Mesothelial cell of epicardium (in vitro differentiated cells): ENCODE measurements at regions not wholly inside any gene's neighbourhood (a gene's known extent, or its start where the extent isn't known, plus 50 kb on each side); places are given as distances from the start of the nearest gene placed in this dataset.

Source experiments
- DNase-seq, 2 experiments: peaks; one replicate each; pipeline ENCODE4 v3.0.0; 2021; ENCODE audit warnings: low spot score in 2 of 2; ENCODE audit not compliant: unreplicated experiment in 2 of 2
- H3K27ac Mint-ChIP-seq: 2 replicates; pipeline ENCODE4 v1.8.0; 2021; ENCODE audit warnings: mixed read lengths
- H3K27me3 Mint-ChIP-seq: 2 replicates; pipeline ENCODE4 v1.8.0; 2021; ENCODE audit warnings: low read depth, mixed read lengths
- H3K36me3 Mint-ChIP-seq: 2 replicates; pipeline ENCODE4 v1.8.0; 2021; ENCODE audit warnings: mixed read lengths
- H3K4me1 Mint-ChIP-seq: 2 replicates; pipeline ENCODE4 v1.8.0; 2021; ENCODE audit warnings: mixed read lengths
- H3K4me3 Mint-ChIP-seq: 2 replicates; pipeline ENCODE4 v1.8.0; 2021; ENCODE audit warnings: mild to moderate bottlenecking, moderate library complexity, mixed read lengths
- H3K9me3 Mint-ChIP-seq: 2 replicates; pipeline ENCODE4 v1.8.0; 2021; ENCODE audit warnings: mixed read lengths
- TF ChIP-seq, protein P1 (sequence below): fragments of 200-600 bp; sonication (generic); IDR thresholded peaks from one replicate; pipeline ENCODE4 v1.5.0; 2021; ENCODE audit warnings: antibody characterized with exemption; ENCODE audit not compliant: unreplicated experiment

DNA sequence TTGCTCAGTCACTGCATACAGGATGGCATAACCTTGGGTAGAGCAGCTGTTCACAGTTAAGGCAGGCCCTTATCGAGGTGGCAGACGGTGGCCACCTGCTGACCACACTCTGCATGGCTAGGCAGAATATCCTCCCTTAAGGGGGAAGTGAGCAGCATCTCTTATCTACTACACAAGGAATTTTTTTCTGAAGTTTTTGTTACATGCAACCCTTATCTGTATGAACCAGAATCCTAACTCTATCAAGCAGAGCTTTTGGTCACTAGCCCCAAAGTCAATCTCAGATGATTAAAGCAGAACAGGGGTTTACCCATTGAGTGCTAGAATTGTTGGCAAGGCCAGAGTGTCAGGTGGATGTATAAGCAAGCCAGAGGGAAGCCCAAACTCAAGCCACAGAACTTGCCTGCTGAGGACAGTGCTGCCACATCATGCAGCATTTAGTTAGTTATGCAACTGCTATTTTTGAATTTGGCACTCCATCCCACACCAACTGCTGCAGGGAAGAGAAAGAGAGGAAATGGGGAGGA lies 192.8 kb downstream of the TBX5 start:
- H3K9me3 Mint-ChIP-seq, result no peaks in the 10 kb centered on the region
- no peak overlapping the region for H3K4me3 Mint-ChIP-seq
- H3K27ac Mint-ChIP-seq, result no peak overlapping the region
- peaks cover 66% of the 10 kb centered on the region for H3K27me3 Mint-ChIP-seq
- TF ChIP-seq, protein P1, sequence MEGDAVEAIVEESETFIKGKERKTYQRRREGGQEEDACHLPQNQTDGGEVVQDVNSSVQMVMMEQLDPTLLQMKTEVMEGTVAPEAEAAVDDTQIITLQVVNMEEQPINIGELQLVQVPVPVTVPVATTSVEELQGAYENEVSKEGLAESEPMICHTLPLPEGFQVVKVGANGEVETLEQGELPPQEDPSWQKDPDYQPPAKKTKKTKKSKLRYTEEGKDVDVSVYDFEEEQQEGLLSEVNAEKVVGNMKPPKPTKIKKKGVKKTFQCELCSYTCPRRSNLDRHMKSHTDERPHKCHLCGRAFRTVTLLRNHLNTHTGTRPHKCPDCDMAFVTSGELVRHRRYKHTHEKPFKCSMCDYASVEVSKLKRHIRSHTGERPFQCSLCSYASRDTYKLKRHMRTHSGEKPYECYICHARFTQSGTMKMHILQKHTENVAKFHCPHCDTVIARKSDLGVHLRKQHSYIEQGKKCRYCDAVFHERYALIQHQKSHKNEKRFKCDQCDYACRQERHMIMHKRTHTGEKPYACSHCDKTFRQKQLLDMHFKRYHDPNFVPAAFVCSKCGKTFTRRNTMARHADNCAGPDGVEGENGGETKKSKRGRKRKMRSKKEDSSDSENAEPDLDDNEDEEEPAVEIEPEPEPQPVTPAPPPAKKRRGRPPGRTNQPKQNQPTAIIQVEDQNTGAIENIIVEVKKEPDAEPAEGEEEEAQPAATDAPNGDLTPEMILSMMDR, result no peak
- no peaks in the 10 kb centered on the region for H3K36me3 Mint-ChIP-seq
- peaks cover 2% of the 10 kb centered on the region for H3K4me1 Mint-ChIP-seq
- no peak for DNase-seq

- no peaks in the 10 kb centered on the region for H3K9me3 Mint-ChIP-seq
- no peak for DNase-seq
- no peak overlapping the region for H3K4me3 Mint-ChIP-seq
- H3K36me3 Mint-ChIP-seq, result no peaks in the 10 kb centered on the region
- no peak overlapping the region for H3K27ac Mint-ChIP-seq
- TF ChIP-seq, protein P1, result no peak
- H3K4me1 Mint-ChIP-seq, result peaks cover 2% of the 10 kb centered on the region
- peaks cover 53% of the 10 kb centered on the region for H3K27me3 Mint-ChIP-seq
Measured at GRCh38 chr12:114209861-114210260, 196.1 kb downstream of the TBX5 start.

DNA sequence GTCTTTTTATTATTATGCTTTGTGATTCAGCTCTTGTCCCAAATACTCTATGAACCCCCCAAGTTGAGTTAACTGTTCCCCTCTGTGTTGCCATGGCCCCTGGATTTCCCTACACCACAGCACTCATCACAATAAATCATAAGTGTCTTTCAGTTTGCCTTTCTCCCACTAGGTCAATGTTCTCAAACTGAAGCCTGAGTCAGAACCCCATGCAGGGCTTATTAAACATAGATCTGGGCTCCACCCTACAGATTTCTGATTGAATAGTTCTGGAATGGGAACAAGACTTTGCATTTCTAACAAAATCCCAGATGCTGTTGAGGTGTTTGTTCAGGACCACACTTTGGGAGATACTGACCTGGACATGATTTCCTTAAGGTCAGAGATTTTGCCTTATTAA lies 199.4 kb downstream of the TBX5 start:
- Mint-ChIP-seq H3K27me3 (peaks cover 62% of the 10 kb centered on the region), H3K4me1 (no peaks in the 10 kb centered on the region), H3K36me3 (no peaks in the 10 kb centered on the region), H3K4me3 (no peak overlapping the region), H3K9me3 (peaks cover 3% of the 10 kb centered on the region), H3K27ac (no peak overlapping the region)
- TF ChIP-seq, protein P1, result no peak
- no peak for DNase-seq

GRCh38 chr12:114201794-114202193 lies 204.2 kb downstream of the TBX5 start:
- TF ChIP-seq, protein P1, result no peak
- Mint-ChIP-seq H3K36me3 (no peaks in the 10 kb centered on the region), H3K27ac (no peak overlapping the region), H3K27me3 (peaks cover 52% of the 10 kb centered on the region), H3K4me3 (no peak overlapping the region), H3K9me3 (peaks cover 17% of the 10 kb centered on the region), H3K4me1 (no peaks in the 10 kb centered on the region)
- DNase-seq, result no peak

DNA sequence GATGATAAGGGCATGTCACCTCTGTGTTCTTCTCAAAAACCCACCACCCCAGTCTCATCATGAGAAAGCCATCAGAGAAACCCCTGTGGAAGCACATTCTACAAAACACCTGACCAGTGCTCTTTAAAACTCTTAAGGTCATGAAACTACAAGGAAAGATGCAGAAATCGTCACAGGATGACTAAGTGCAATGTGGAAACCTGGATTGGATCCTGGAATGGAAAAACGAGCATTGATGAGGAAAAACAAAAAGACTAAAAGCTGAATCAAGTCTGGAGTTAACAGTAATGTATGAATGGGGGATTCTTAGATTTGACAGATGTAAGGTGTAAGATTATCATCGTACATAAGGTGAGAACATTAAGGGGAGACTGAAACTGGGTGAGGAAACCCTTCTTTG lies 211.0 kb downstream of the TBX5 start:
- peaks cover 68% of the 10 kb centered on the region for H3K27me3 Mint-ChIP-seq
- H3K27ac Mint-ChIP-seq, result no peak overlapping the region
- H3K9me3 Mint-ChIP-seq, result peaks cover 20% of the 10 kb centered on the region
- no peaks in the 10 kb centered on the region for H3K4me1 Mint-ChIP-seq
- no peak overlapping the region for H3K4me3 Mint-ChIP-seq
- TF ChIP-seq, protein P1, result no peak
- no peak for DNase-seq
- no peaks in the 10 kb centered on the region for H3K36me3 Mint-ChIP-seq

GRCh38 chr12:114194066-114194465 lies 211.9 kb downstream of the TBX5 start:
- TF ChIP-seq, protein P1, result no peak
- H3K4me3 Mint-ChIP-seq, result no peak overlapping the region
- peaks cover 75% of the 10 kb centered on the region for H3K27me3 Mint-ChIP-seq
- no peak for DNase-seq
- no peak overlapping the region for H3K27ac Mint-ChIP-seq
- peaks cover 16% of the 10 kb centered on the region for H3K9me3 Mint-ChIP-seq
- no peaks in the 10 kb centered on the region for H3K4me1 Mint-ChIP-seq
- H3K36me3 Mint-ChIP-seq, result no peaks in the 10 kb centered on the region
